ENCODE measurements at regions not wholly inside any gene's neighbourhood (a gene's known extent, or its start where the extent isn't known, plus 50 kb on each side); places are given as distances from the start of the nearest gene placed in this dataset.

GRCh38 chr2:149765636-149766035 is 178.1 kb upstream of the MMADHC start:
- no peaks in the 10 kb centered on the region for H3K9me3 ChIP-seq (ENCODE audit: insufficient read depth, low read depth, low read length)
- no peak overlapping the region for H3K4me3 ChIP-seq (ENCODE audit: low read depth, low read length)
- H3K27ac ChIP-seq (ENCODE audit: low read depth, low read length), result no peak overlapping the region
- no peak overlapping the region for H2AK5ac ChIP-seq (ENCODE audit: low read length)
- H3K14ac ChIP-seq (ENCODE audit: low read length), result no peak overlapping the region
- no peak overlapping the region for H2BK12ac ChIP-seq (ENCODE audit: low read length)
- H3K79me1 ChIP-seq (ENCODE audit: low read length), result no peaks in the 10 kb centered on the region
- DNase-seq, result no peak
- H3K4ac ChIP-seq (ENCODE audit: low read depth, low read length), result no peak overlapping the region
- H4K8ac ChIP-seq (ENCODE audit: low read depth, low read length), result no peak overlapping the region
- H4K91ac ChIP-seq (ENCODE audit: low read depth, low read length), result no peak overlapping the region
- H3K4me1 ChIP-seq (ENCODE audit: control insufficient read depth in 1 of 2, insufficient read depth in 2 of 2, low read length in 2 of 2), result no peaks in the 10 kb centered on the region
- no peak overlapping the region for H3K4me2 ChIP-seq (ENCODE audit: low read length)
- no peak overlapping the region for H3K18ac ChIP-seq (ENCODE audit: low read length)
- no peaks in the 10 kb centered on the region for H3K36me3 ChIP-seq (ENCODE audit: control insufficient read depth in 1 of 2, insufficient read depth in 2 of 2, low read length in 2 of 2)
- no peaks in the 10 kb centered on the region for H3K27me3 ChIP-seq (ENCODE audit: insufficient read depth, low read length)
- no peak overlapping the region for H2BK120ac ChIP-seq (ENCODE audit: insufficient read depth, low read length, poor library complexity)
- H3K9ac ChIP-seq (ENCODE audit: low read length), result no peak overlapping the region
- H2AFZ ChIP-seq (ENCODE audit: insufficient read depth, low read length, poor library complexity), result no peak overlapping the region
- no peak overlapping the region for H3K23ac ChIP-seq (ENCODE audit: low read length)
- H2BK5ac ChIP-seq (ENCODE audit: low read depth, low read length, poor library complexity), result no peak overlapping the region
- no peak overlapping the region for H4K12ac ChIP-seq (ENCODE audit: low read depth, low read length)
- no peaks in the 10 kb centered on the region for H3K79me2 ChIP-seq (ENCODE audit: control insufficient read depth, insufficient read depth, low read length, poor library complexity)

DNA sequence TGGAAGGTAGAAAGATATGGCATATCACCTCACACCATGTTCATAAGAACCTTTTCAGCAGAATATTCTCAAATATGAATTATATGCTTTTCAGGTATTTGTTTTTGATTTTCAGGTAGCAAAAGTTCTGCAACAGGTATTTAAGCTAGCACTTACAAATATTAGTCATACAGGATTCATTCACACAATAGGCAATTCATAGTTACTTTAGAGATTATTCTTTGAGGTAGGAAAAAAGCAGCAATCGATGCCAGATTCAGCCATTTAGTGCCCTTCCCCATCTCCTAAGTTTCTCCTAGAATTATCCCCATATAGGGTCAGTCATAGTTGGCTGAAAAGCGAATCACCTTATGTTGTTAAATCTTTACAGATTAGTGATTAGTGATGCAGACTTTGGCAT is 177.4 kb upstream of the MMADHC start:
- Histone ChIP-seq H4K91ac (ENCODE audit: low read depth, low read length) (no peak overlapping the region), H3K27ac (ENCODE audit: low read depth, low read length) (no peak overlapping the region), H2BK5ac (ENCODE audit: low read depth, low read length, poor library complexity) (no peak overlapping the region), H3K4ac (ENCODE audit: low read depth, low read length) (no peak overlapping the region), H4K8ac (ENCODE audit: low read depth, low read length) (no peak overlapping the region), H3K4me1 (ENCODE audit: control insufficient read depth in 1 of 2, insufficient read depth in 2 of 2, low read length in 2 of 2) (no peaks in the 10 kb centered on the region), H3K79me2 (ENCODE audit: control insufficient read depth, insufficient read depth, low read length, poor library complexity) (no peaks in the 10 kb centered on the region), H2BK120ac (ENCODE audit: insufficient read depth, low read length, poor library complexity) (no peak overlapping the region), H3K14ac (ENCODE audit: low read length) (no peak overlapping the region), H3K9ac (ENCODE audit: low read length) (no peak overlapping the region), H2AK5ac (ENCODE audit: low read length) (no peak overlapping the region), H3K9me3 (ENCODE audit: insufficient read depth, low read depth, low read length) (no peaks in the 10 kb centered on the region), H3K27me3 (ENCODE audit: insufficient read depth, low read length) (no peaks in the 10 kb centered on the region), H4K12ac (ENCODE audit: low read depth, low read length) (no peak overlapping the region), H3K79me1 (ENCODE audit: low read length) (no peaks in the 10 kb centered on the region), H3K4me3 (ENCODE audit: low read depth, low read length) (no peak overlapping the region), H2BK12ac (ENCODE audit: low read length) (no peak overlapping the region), H3K18ac (ENCODE audit: low read length) (no peak overlapping the region), H2AFZ (ENCODE audit: insufficient read depth, low read length, poor library complexity) (no peak overlapping the region), H3K4me2 (ENCODE audit: low read length) (no peak overlapping the region), H3K36me3 (ENCODE audit: control insufficient read depth in 1 of 2, insufficient read depth in 2 of 2, low read length in 2 of 2) (no peaks in the 10 kb centered on the region), H3K23ac (ENCODE audit: low read length) (no peak overlapping the region)
- DNase-seq, result no peak
- WGBS (ENCODE audit: extremely low coverage, insufficient coverage, insufficient read length), result no CpG with 5 or more reads among the region's 2 CpGs

GRCh38 chr2:149763358-149763757 is 175.8 kb upstream of the MMADHC start:
- Histone ChIP-seq H3K14ac (ENCODE audit: low read length) (no peak overlapping the region), H3K79me1 (ENCODE audit: low read length) (no peaks in the 10 kb centered on the region), H2AK5ac (ENCODE audit: low read length) (no peak overlapping the region), H3K36me3 (ENCODE audit: control insufficient read depth in 1 of 2, insufficient read depth in 2 of 2, low read length in 2 of 2) (no peaks in the 10 kb centered on the region), H4K91ac (ENCODE audit: low read depth, low read length) (no peak overlapping the region), H3K27me3 (ENCODE audit: insufficient read depth, low read length) (no peaks in the 10 kb centered on the region), H3K27ac (ENCODE audit: low read depth, low read length) (no peak overlapping the region), H2BK12ac (ENCODE audit: low read length) (no peak overlapping the region), H4K12ac (ENCODE audit: low read depth, low read length) (no peak overlapping the region), H3K9ac (ENCODE audit: low read length) (no peak overlapping the region), H2BK120ac (ENCODE audit: insufficient read depth, low read length, poor library complexity) (no peak overlapping the region), H3K18ac (ENCODE audit: low read length) (no peak overlapping the region), H3K23ac (ENCODE audit: low read length) (no peak overlapping the region), H2AFZ (ENCODE audit: insufficient read depth, low read length, poor library complexity) (no peak overlapping the region), H3K4me2 (ENCODE audit: low read length) (no peak overlapping the region), H3K4me3 (ENCODE audit: low read depth, low read length) (no peak overlapping the region), H3K79me2 (ENCODE audit: control insufficient read depth, insufficient read depth, low read length, poor library complexity) (no peaks in the 10 kb centered on the region), H4K8ac (ENCODE audit: low read depth, low read length) (no peak overlapping the region), H3K4me1 (ENCODE audit: control insufficient read depth in 1 of 2, insufficient read depth in 2 of 2, low read length in 2 of 2) (no peaks in the 10 kb centered on the region), H3K9me3 (ENCODE audit: insufficient read depth, low read depth, low read length) (no peaks in the 10 kb centered on the region), H2BK5ac (ENCODE audit: low read depth, low read length, poor library complexity) (no peak overlapping the region), H3K4ac (ENCODE audit: low read depth, low read length) (no peak overlapping the region)
- no CpG with 5 or more reads among the region's 6 CpGs for WGBS (ENCODE audit: extremely low coverage, insufficient coverage, insufficient read length)
- no peak for DNase-seq

- no peak overlapping the region for H2AFZ ChIP-seq (ENCODE audit: insufficient read depth, low read length, poor library complexity)
- no peak overlapping the region for H3K9ac ChIP-seq (ENCODE audit: low read length)
- no peak overlapping the region for H2BK120ac ChIP-seq (ENCODE audit: insufficient read depth, low read length, poor library complexity)
These were observed 174.0 kb upstream of the MMADHC start for GRCh38 chr2:149761611-149762010.

More at GRCh38 chr2:149761611-149762010, 174.0 kb upstream of the MMADHC start:
- Histone ChIP-seq H3K36me3 (ENCODE audit: control insufficient read depth in 1 of 2, insufficient read depth in 2 of 2, low read length in 2 of 2) (no peaks in the 10 kb centered on the region), H2BK12ac (ENCODE audit: low read length) (no peak overlapping the region), H3K79me1 (ENCODE audit: low read length) (no peaks in the 10 kb centered on the region), H3K9me3 (ENCODE audit: insufficient read depth, low read depth, low read length) (no peaks in the 10 kb centered on the region), H3K18ac (ENCODE audit: low read length) (no peak overlapping the region), H3K4ac (ENCODE audit: low read depth, low read length) (no peak overlapping the region), H4K8ac (ENCODE audit: low read depth, low read length) (no peak overlapping the region), H3K4me3 (ENCODE audit: low read depth, low read length) (no peak overlapping the region), H3K27ac (ENCODE audit: low read depth, low read length) (no peak overlapping the region), H3K4me1 (ENCODE audit: control insufficient read depth in 1 of 2, insufficient read depth in 2 of 2, low read length in 2 of 2) (no peaks in the 10 kb centered on the region), H3K79me2 (ENCODE audit: control insufficient read depth, insufficient read depth, low read length, poor library complexity) (no peaks in the 10 kb centered on the region), H3K4me2 (ENCODE audit: low read length) (no peak overlapping the region), H4K12ac (ENCODE audit: low read depth, low read length) (no peak overlapping the region), H2AK5ac (ENCODE audit: low read length) (no peak overlapping the region), H4K91ac (ENCODE audit: low read depth, low read length) (no peak overlapping the region), H2BK5ac (ENCODE audit: low read depth, low read length, poor library complexity) (no peak overlapping the region), H3K23ac (ENCODE audit: low read length) (no peak overlapping the region), H3K27me3 (ENCODE audit: insufficient read depth, low read length) (no peaks in the 10 kb centered on the region), H3K14ac (ENCODE audit: low read length) (no peak overlapping the region)
- WGBS (ENCODE audit: extremely low coverage, insufficient coverage, insufficient read length), result no CpG with 5 or more reads among the region's 2 CpGs
- no peak for DNase-seq
